ENCODE measurements at regions not wholly inside any gene's neighbourhood (a gene's known extent, or its start where the extent isn't known, plus 50 kb on each side); places are given as distances from the start of the nearest gene placed in this dataset.

- no peak for DNase-seq
These were observed 457.0 kb upstream of the CDH5 start for GRCh38 chr16:65909310-65910050.

GRCh38 chr16:65908568-65908967 is 457.9 kb upstream of the CDH5 start:
- intact Hi-C loops (cut with DNase I) = no loop called here
- Histone ChIP-seq H3K27ac (ENCODE audit: low read depth in 1 of 2, low read length in 2 of 2) (no peak overlapping the region), H3K4me1 (ENCODE audit: control insufficient read depth in 1 of 2, insufficient read depth in 2 of 2, low read length in 2 of 2) (no peaks in the 10 kb centered on the region), H3K36me3 (ENCODE audit: control insufficient read depth in 1 of 2, insufficient read depth in 2 of 2, low read length in 1 of 2) (no peaks in the 10 kb centered on the region), H3K9me3 (ENCODE audit: control insufficient read depth, low read length) (no peaks in the 10 kb centered on the region), H3K27me3 (ENCODE audit: control insufficient read depth in 1 of 2, insufficient read depth in 2 of 2, low read length in 1 of 2) (no peaks in the 10 kb centered on the region), H3K4me3 (ENCODE audit: low read length in 2 of 2) (no peak overlapping the region)
- no peak for DNase-seq
- WGBS, 2 donors = 68 to 70% methylated on average over 3 of the region's 3 CpGs
- ATAC-seq (ENCODE audit: low FRiP score) = no peak

More at GRCh38 chr16:65909310-65910050, 457.0 kb upstream of the CDH5 start:
- ATAC-seq (ENCODE audit: low FRiP score) = no peak
- no peaks in the 10 kb centered on the region for H3K27me3 ChIP-seq (ENCODE audit: control insufficient read depth in 1 of 2, insufficient read depth in 2 of 2, low read length in 1 of 2)
- H3K27ac ChIP-seq (ENCODE audit: low read depth in 1 of 2, low read length in 2 of 2) = no peak overlapping the region
- no peaks in the 10 kb centered on the region for H3K9me3 ChIP-seq (ENCODE audit: control insufficient read depth, low read length)
- intact Hi-C loops (cut with DNase I) = no loop called here
- H3K4me1 ChIP-seq (ENCODE audit: control insufficient read depth in 1 of 2, insufficient read depth in 2 of 2, low read length in 2 of 2) = no peaks in the 10 kb centered on the region
- WGBS, 2 donors = 57 to 62% methylated on average over 7 of the region's 7 CpGs
- no peak overlapping the region for H3K4me3 ChIP-seq (ENCODE audit: low read length in 2 of 2)
- no peaks in the 10 kb centered on the region for H3K36me3 ChIP-seq (ENCODE audit: control insufficient read depth in 1 of 2, insufficient read depth in 2 of 2, low read length in 1 of 2)

- no peaks in the 10 kb centered on the region for H3K4me1 ChIP-seq (ENCODE audit: control insufficient read depth in 1 of 2, insufficient read depth in 2 of 2, low read length in 2 of 2)
- WGBS, 2 donors = 82 to 85% methylated on average over 3 of the region's 3 CpGs
- DNase-seq (no peak), ATAC-seq (ENCODE audit: low FRiP score) (no peak)
- H3K27ac ChIP-seq (ENCODE audit: low read depth in 1 of 2, low read length in 2 of 2) = no peak overlapping the region
- no peaks in the 10 kb centered on the region for H3K27me3 ChIP-seq (ENCODE audit: control insufficient read depth in 1 of 2, insufficient read depth in 2 of 2, low read length in 1 of 2)
- intact Hi-C loops (cut with DNase I) = no loop called here
- no peaks in the 10 kb centered on the region for H3K9me3 ChIP-seq (ENCODE audit: control insufficient read depth, low read length)
- no peak overlapping the region for H3K4me3 ChIP-seq (ENCODE audit: low read length in 2 of 2)
- no peaks in the 10 kb centered on the region for H3K36me3 ChIP-seq (ENCODE audit: control insufficient read depth in 1 of 2, insufficient read depth in 2 of 2, low read length in 1 of 2)
These were observed 461.2 kb upstream of the CDH5 start for GRCh38 chr16:65905331-65905730.

GRCh38 chr16:65896448-65897153 is 469.9 kb upstream of the CDH5 start:
- H3K36me3 ChIP-seq (ENCODE audit: control insufficient read depth in 1 of 2, insufficient read depth in 2 of 2, low read length in 1 of 2) = no peaks in the 10 kb centered on the region
- DNase-seq (no peak), ATAC-seq (ENCODE audit: low FRiP score) (no peak)
- H3K4me3 ChIP-seq (ENCODE audit: low read length in 2 of 2) = no peak overlapping the region
- no peak overlapping the region for H3K27ac ChIP-seq (ENCODE audit: low read depth in 1 of 2, low read length in 2 of 2)
- intact Hi-C loops (cut with DNase I) = no loop called here
- H3K9me3 ChIP-seq (ENCODE audit: control insufficient read depth, low read length) = peaks cover 1% of the 10 kb centered on the region
- peaks cover 0 to 1% of the 10 kb centered on the region in 2 donors for H3K27me3 ChIP-seq (ENCODE audit: control insufficient read depth in 1 of 2, insufficient read depth in 2 of 2, low read length in 1 of 2)
- no peaks in the 10 kb centered on the region for H3K4me1 ChIP-seq (ENCODE audit: control insufficient read depth in 1 of 2, insufficient read depth in 2 of 2, low read length in 2 of 2)
- WGBS, 2 donors = 79 to 83% methylated on average over 6 of the region's 6 CpGs

GRCh38 chr16:65895906-65896305 is 470.6 kb upstream of the CDH5 start:
- DNase-seq (no peak), ATAC-seq (ENCODE audit: low FRiP score) (no peak)
- Histone ChIP-seq H3K27me3 (ENCODE audit: control insufficient read depth in 1 of 2, insufficient read depth in 2 of 2, low read length in 1 of 2) (peaks cover 0 to 1% of the 10 kb centered on the region in 2 donors), H3K4me1 (ENCODE audit: control insufficient read depth in 1 of 2, insufficient read depth in 2 of 2, low read length in 2 of 2) (no peaks in the 10 kb centered on the region), H3K4me3 (ENCODE audit: low read length in 2 of 2) (no peak overlapping the region), H3K27ac (ENCODE audit: low read depth in 1 of 2, low read length in 2 of 2) (no peak overlapping the region), H3K9me3 (ENCODE audit: control insufficient read depth, low read length) (peaks cover 1% of the 10 kb centered on the region), H3K36me3 (ENCODE audit: control insufficient read depth in 1 of 2, insufficient read depth in 2 of 2, low read length in 1 of 2) (no peaks in the 10 kb centered on the region)
- intact Hi-C loops (cut with DNase I) = no loop called here
- WGBS, 2 donors = 70 to 73% methylated on average over 1 of the region's 1 CpG

GRCh38 chr16:65895486-65895885 is 471.0 kb upstream of the CDH5 start:
- Histone ChIP-seq H3K4me3 (ENCODE audit: low read length in 2 of 2) (no peak overlapping the region), H3K27ac (ENCODE audit: low read depth in 1 of 2, low read length in 2 of 2) (no peak overlapping the region), H3K9me3 (ENCODE audit: control insufficient read depth, low read length) (peaks cover 1% of the 10 kb centered on the region), H3K27me3 (ENCODE audit: control insufficient read depth in 1 of 2, insufficient read depth in 2 of 2, low read length in 1 of 2) (peaks cover 0 to 1% of the 10 kb centered on the region in 2 donors), H3K36me3 (ENCODE audit: control insufficient read depth in 1 of 2, insufficient read depth in 2 of 2, low read length in 1 of 2) (no peaks in the 10 kb centered on the region), H3K4me1 (ENCODE audit: control insufficient read depth in 1 of 2, insufficient read depth in 2 of 2, low read length in 2 of 2) (no peaks in the 10 kb centered on the region)
- intact Hi-C loops (cut with DNase I) = no loop called here
- ATAC-seq (ENCODE audit: low FRiP score) = no peak
- DNase-seq = no peak
- 77 to 79% methylated on average over 3 of the region's 3 CpGs for WGBS, 2 donors

- ATAC-seq (ENCODE audit: low FRiP score) (no peak), DNase-seq (no peak)
- Histone ChIP-seq H3K4me1 (ENCODE audit: control insufficient read depth in 1 of 2, insufficient read depth in 2 of 2, low read length in 2 of 2) (no peaks in the 10 kb centered on the region), H3K27ac (ENCODE audit: low read depth in 1 of 2, low read length in 2 of 2) (no peak overlapping the region), H3K27me3 (ENCODE audit: control insufficient read depth in 1 of 2, insufficient read depth in 2 of 2, low read length in 1 of 2) (no peaks in the 10 kb centered on the region), H3K9me3 (ENCODE audit: control insufficient read depth, low read length) (no peaks in the 10 kb centered on the region), H3K4me3 (ENCODE audit: low read length in 2 of 2) (no peak overlapping the region), H3K36me3 (ENCODE audit: control insufficient read depth in 1 of 2, insufficient read depth in 2 of 2, low read length in 1 of 2) (no peaks in the 10 kb centered on the region)
- 82 to 89% methylated on average over 4 of the region's 4 CpGs for WGBS, 2 donors
- intact Hi-C loops (cut with DNase I) = no loop called here
These were observed 476.3 kb upstream of the CDH5 start for GRCh38 chr16:65890203-65890602.

GRCh38 chr16:65889533-65889966 is 476.9 kb upstream of the CDH5 start:
- 56 to 60% methylated on average over 4 of the region's 4 CpGs for WGBS, 2 donors
- no peak for ATAC-seq (ENCODE audit: low FRiP score)
- no peaks in the 10 kb centered on the region for H3K27me3 ChIP-seq (ENCODE audit: control insufficient read depth in 1 of 2, insufficient read depth in 2 of 2, low read length in 1 of 2)
- H3K36me3 ChIP-seq (ENCODE audit: control insufficient read depth in 1 of 2, insufficient read depth in 2 of 2, low read length in 1 of 2) = no peaks in the 10 kb centered on the region
- DNase-seq = no peak
- no peaks in the 10 kb centered on the region for H3K9me3 ChIP-seq (ENCODE audit: control insufficient read depth, low read length)
- no peak overlapping the region for H3K4me3 ChIP-seq (ENCODE audit: low read length in 2 of 2)
- no peaks in the 10 kb centered on the region for H3K4me1 ChIP-seq (ENCODE audit: control insufficient read depth in 1 of 2, insufficient read depth in 2 of 2, low read length in 2 of 2)
- intact Hi-C loops (cut with DNase I) = no loop called here
- H3K27ac ChIP-seq (ENCODE audit: low read depth in 1 of 2, low read length in 2 of 2) = no peak overlapping the region

- Histone ChIP-seq H3K4me1 (ENCODE audit: control insufficient read depth in 1 of 2, insufficient read depth in 2 of 2, low read length in 2 of 2) (no peaks in the 10 kb centered on the region), H3K27me3 (ENCODE audit: control insufficient read depth in 1 of 2, insufficient read depth in 2 of 2, low read length in 1 of 2) (no peaks in the 10 kb centered on the region), H3K4me3 (ENCODE audit: low read length in 2 of 2) (no peak overlapping the region), H3K27ac (ENCODE audit: low read depth in 1 of 2, low read length in 2 of 2) (no peak overlapping the region), H3K9me3 (ENCODE audit: control insufficient read depth, low read length) (no peaks in the 10 kb centered on the region), H3K36me3 (ENCODE audit: control insufficient read depth in 1 of 2, insufficient read depth in 2 of 2, low read length in 1 of 2) (no peaks in the 10 kb centered on the region)
- no peak for ATAC-seq (ENCODE audit: low FRiP score)
- DNase-seq = no peak
- 83 to 90% methylated on average over 8 of the region's 8 CpGs for WGBS, 2 donors
- intact Hi-C loops (cut with DNase I) = no loop called here
These were observed 478.3 kb upstream of the CDH5 start for GRCh38 chr16:65888201-65888600.
